ENCODE measurements at regions not wholly inside any gene's neighbourhood (a gene's known extent, or its start where the extent isn't known, plus 50 kb on each side); places are given as distances from the start of the nearest gene placed in this dataset.

GRCh38 chr3:174697310-174697709 is 161.8 kb upstream of the NAALADL2 start:
- no peak for DNase-seq (ENCODE audit: low read depth)
- TF ChIP-seq CTCF (IDR thresholded peaks at IDR 0.05; ENCODE audit: low read depth, low read length) (no peak), MYC (IDR thresholded peaks at IDR 0.05; ENCODE audit: low read depth, low read length) (no peak), POLR2A (IDR thresholded peaks at IDR 0.05; ENCODE audit: extremely low read depth, insufficient read length) (no peak), MAX (IDR thresholded peaks at IDR 0.05; ENCODE audit: low read depth, low read length) (no peak)
- no peak overlapping the region for H3K4me3 ChIP-seq (ENCODE audit: low read depth, low read length)

GRCh38 chr3:174700736-174701135 is 158.4 kb upstream of the NAALADL2 start:
- DNase-seq (ENCODE audit: low read depth), result no peak
- H3K4me3 ChIP-seq (ENCODE audit: low read depth, low read length), result no peak overlapping the region
- TF ChIP-seq CTCF (IDR thresholded peaks at IDR 0.05; ENCODE audit: low read depth, low read length) (no peak), MAX (IDR thresholded peaks at IDR 0.05; ENCODE audit: low read depth, low read length) (no peak), POLR2A (IDR thresholded peaks at IDR 0.05; ENCODE audit: extremely low read depth, insufficient read length) (no peak), MYC (IDR thresholded peaks at IDR 0.05; ENCODE audit: low read depth, low read length) (no peak)

GRCh38 chr3:174710612-174711011 is 148.5 kb upstream of the NAALADL2 start:
- TF ChIP-seq POLR2A (IDR thresholded peaks at IDR 0.05; ENCODE audit: extremely low read depth, insufficient read length) (no peak), CTCF (IDR thresholded peaks at IDR 0.05; ENCODE audit: low read depth, low read length) (no peak), MYC (IDR thresholded peaks at IDR 0.05; ENCODE audit: low read depth, low read length) (no peak), MAX (IDR thresholded peaks at IDR 0.05; ENCODE audit: low read depth, low read length) (no peak)
- no peak for DNase-seq (ENCODE audit: low read depth)
- H3K4me3 ChIP-seq (ENCODE audit: low read depth, low read length), result no peak overlapping the region

- no peak for TF ChIP-seq MAX (IDR thresholded peaks at IDR 0.05; ENCODE audit: low read depth, low read length)
- no peak for TF ChIP-seq POLR2A (IDR thresholded peaks at IDR 0.05; ENCODE audit: extremely low read depth, insufficient read length)
- TF ChIP-seq MYC (IDR thresholded peaks at IDR 0.05; ENCODE audit: low read depth, low read length), result no peak
- TF ChIP-seq CTCF (IDR thresholded peaks at IDR 0.05; ENCODE audit: low read depth, low read length), result no peak
- H3K4me3 ChIP-seq (ENCODE audit: low read depth, low read length), result no peak overlapping the region
- no peak for DNase-seq (ENCODE audit: low read depth)
These were observed 143.7 kb upstream of the NAALADL2 start for GRCh38 chr3:174715386-174715785.

GRCh38 chr3:174716956-174717505 is 142.1 kb upstream of the NAALADL2 start:
- H3K4me3 ChIP-seq (ENCODE audit: low read depth, low read length), result no peak overlapping the region
- DNase-seq (ENCODE audit: low read depth), result no peak
- TF ChIP-seq POLR2A (IDR thresholded peaks at IDR 0.05; ENCODE audit: extremely low read depth, insufficient read length) (no peak), MYC (IDR thresholded peaks at IDR 0.05; ENCODE audit: low read depth, low read length) (no peak), CTCF (IDR thresholded peaks at IDR 0.05; ENCODE audit: low read depth, low read length) (no peak), MAX (IDR thresholded peaks at IDR 0.05; ENCODE audit: low read depth, low read length) (no peak)

Data from NB4 (cell line).